ENCODE measurements at regions not wholly inside any gene's neighbourhood (a gene's known extent, or its start where the extent isn't known, plus 50 kb on each side); places are given as distances from the start of the nearest gene placed in this dataset.

GRCh38 chr3:82671466-82671865, 910.0 kb upstream of the GBE1 start:
- no peak for ATAC-seq
- TF ChIP-seq TOX (CRISPR knock-in tag; IDR thresholded peaks at IDR 0.05; ENCODE audit: borderline replicate concordance) (no peak), ZNF565 (CRISPR knock-in tag; conservative IDR thresholded peaks at IDR 0.05; ENCODE audit: low read depth) (no peak), GLIS3 (CRISPR knock-in tag; IDR thresholded peaks at IDR 0.05) (no peak), CSDC2 (CRISPR knock-in tag; IDR thresholded peaks at IDR 0.05) (no peak), ZFP30 (CRISPR knock-in tag; IDR thresholded peaks at IDR 0.05) (no peak), ESRRG (CRISPR knock-in tag; IDR thresholded peaks at IDR 0.05) (no peak), TCF4 (CRISPR knock-in tag; IDR thresholded peaks at IDR 0.05; ENCODE audit: borderline replicate concordance) (no peak), BACH2 (CRISPR knock-in tag; IDR thresholded peaks at IDR 0.05; ENCODE audit: borderline replicate concordance) (no peak), POU6F1 (CRISPR knock-in tag; IDR thresholded peaks at IDR 0.05; ENCODE audit: borderline replicate concordance, low read depth) (no peak), ZNF8 (CRISPR knock-in tag; IDR thresholded peaks at IDR 0.05) (no peak), ZNF70 (CRISPR knock-in tag; IDR thresholded peaks at IDR 0.05) (no peak), ZC3H10 (CRISPR knock-in tag; IDR thresholded peaks at IDR 0.05) (no peak), ARNTL (CRISPR knock-in tag; IDR thresholded peaks at IDR 0.05; ENCODE audit: borderline replicate concordance, low read depth) (no peak)

DNA sequence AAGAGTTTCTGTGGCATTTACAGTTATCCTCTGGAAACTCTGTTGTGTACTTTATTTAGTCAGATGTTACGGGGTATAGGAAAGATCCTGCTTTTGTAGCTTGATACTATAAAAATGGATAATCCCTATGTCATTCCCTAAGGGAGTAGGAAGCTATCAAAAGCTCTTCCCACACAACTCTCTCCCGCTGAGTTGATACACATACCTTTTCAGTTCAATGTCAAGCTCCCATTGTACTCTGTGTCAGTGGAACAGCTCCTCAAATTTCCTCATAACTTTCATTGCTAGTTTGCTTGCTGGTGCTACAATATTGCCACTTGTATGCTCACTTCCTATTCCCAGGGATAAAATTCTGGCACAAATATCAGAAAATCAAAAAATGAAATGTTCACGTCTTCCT, 893.3 kb upstream of the GBE1 start:
- TF ChIP-seq CSDC2 (CRISPR knock-in tag; IDR thresholded peaks at IDR 0.05) (no peak), TSHZ2 (CRISPR knock-in tag; IDR thresholded peaks at IDR 0.05) (no peak), ESRRG (CRISPR knock-in tag; IDR thresholded peaks at IDR 0.05) (no peak), ZNF565 (CRISPR knock-in tag; conservative IDR thresholded peaks at IDR 0.05; ENCODE audit: low read depth) (no peak), BACH2 (CRISPR knock-in tag; IDR thresholded peaks at IDR 0.05; ENCODE audit: borderline replicate concordance) (no peak), SNAI2 (CRISPR knock-in tag; IDR thresholded peaks at IDR 0.05) (no peak), GLIS3 (CRISPR knock-in tag; IDR thresholded peaks at IDR 0.05) (no peak), ZNF8 (CRISPR knock-in tag; IDR thresholded peaks at IDR 0.05) (no peak), ZC3H10 (CRISPR knock-in tag; IDR thresholded peaks at IDR 0.05) (no peak), POU6F1 (CRISPR knock-in tag; IDR thresholded peaks at IDR 0.05; ENCODE audit: borderline replicate concordance, low read depth) (no peak), ARNTL (CRISPR knock-in tag; IDR thresholded peaks at IDR 0.05; ENCODE audit: borderline replicate concordance, low read depth) (no peak), TCF4 (CRISPR knock-in tag; IDR thresholded peaks at IDR 0.05; ENCODE audit: borderline replicate concordance) (no peak), ZFP30 (CRISPR knock-in tag; IDR thresholded peaks at IDR 0.05) (no peak)
- TF ChIP-seq, protein P1, sequence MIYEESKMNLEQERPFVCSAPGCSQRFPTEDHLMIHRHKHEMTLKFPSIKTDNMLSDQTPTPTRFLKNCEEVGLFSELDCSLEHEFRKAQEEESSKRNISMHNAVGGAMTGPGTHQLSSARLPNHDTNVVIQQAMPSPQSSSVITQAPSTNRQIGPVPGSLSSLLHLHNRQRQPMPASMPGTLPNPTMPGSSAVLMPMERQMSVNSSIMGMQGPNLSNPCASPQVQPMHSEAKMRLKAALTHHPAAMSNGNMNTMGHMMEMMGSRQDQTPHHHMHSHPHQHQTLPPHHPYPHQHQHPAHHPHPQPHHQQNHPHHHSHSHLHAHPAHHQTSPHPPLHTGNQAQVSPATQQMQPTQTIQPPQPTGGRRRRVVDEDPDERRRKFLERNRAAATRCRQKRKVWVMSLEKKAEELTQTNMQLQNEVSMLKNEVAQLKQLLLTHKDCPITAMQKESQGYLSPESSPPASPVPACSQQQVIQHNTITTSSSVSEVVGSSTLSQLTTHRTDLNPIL (CRISPR knock-in tag; IDR thresholded peaks at IDR 0.05; ENCODE audit: low read depth) = no peak
- no peak for ATAC-seq

DNA sequence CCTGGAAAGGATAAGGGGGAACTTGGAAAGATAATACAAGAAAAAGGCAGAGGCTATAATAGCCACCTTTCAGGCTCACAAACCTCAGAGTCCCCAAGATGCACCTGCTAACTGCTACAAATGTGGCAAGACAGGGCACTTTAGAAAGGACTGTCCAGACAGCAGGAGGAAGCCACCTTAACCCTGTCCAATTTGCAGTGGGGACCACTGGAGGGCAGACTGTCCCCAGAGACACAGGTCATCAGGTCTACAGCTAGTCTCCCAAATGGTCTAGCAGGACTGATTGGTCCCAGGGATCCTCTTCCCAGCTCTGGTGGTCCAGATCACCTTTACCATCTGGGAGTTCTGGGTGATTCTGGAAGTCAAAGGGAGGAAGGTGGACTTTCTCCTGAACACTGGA, 882.5 kb upstream of the GBE1 start:
- ATAC-seq = no peak
- TF ChIP-seq TCF4 (CRISPR knock-in tag; IDR thresholded peaks at IDR 0.05; ENCODE audit: borderline replicate concordance) = no peak
- TF ChIP-seq, protein P1 (CRISPR knock-in tag; IDR thresholded peaks at IDR 0.05; ENCODE audit: low read depth) = no peak
- no peak for TF ChIP-seq GLIS3 (CRISPR knock-in tag; IDR thresholded peaks at IDR 0.05)
- no peak for TF ChIP-seq ZNF70 (CRISPR knock-in tag; IDR thresholded peaks at IDR 0.05)
- no peak for TF ChIP-seq CSDC2 (CRISPR knock-in tag; IDR thresholded peaks at IDR 0.05)
- no peak for TF ChIP-seq ZNF8 (CRISPR knock-in tag; IDR thresholded peaks at IDR 0.05)
- TF ChIP-seq POU6F1 (CRISPR knock-in tag; IDR thresholded peaks at IDR 0.05; ENCODE audit: borderline replicate concordance, low read depth) = no peak
- no peak for TF ChIP-seq BACH2 (CRISPR knock-in tag; IDR thresholded peaks at IDR 0.05; ENCODE audit: borderline replicate concordance)
- no peak for TF ChIP-seq TSHZ2 (CRISPR knock-in tag; IDR thresholded peaks at IDR 0.05)
- TF ChIP-seq PPARA (CRISPR knock-in tag; IDR thresholded peaks at IDR 0.05; ENCODE audit: borderline replicate concordance) = no peak
- no peak for TF ChIP-seq ZFP3 (CRISPR knock-in tag; IDR thresholded peaks at IDR 0.05)
- TF ChIP-seq PATZ1 (CRISPR knock-in tag; IDR thresholded peaks at IDR 0.05; ENCODE audit: borderline replicate concordance) = no peak
- no peak for TF ChIP-seq ESRRG (CRISPR knock-in tag; IDR thresholded peaks at IDR 0.05)
- no peak for TF ChIP-seq ISL1 (CRISPR knock-in tag; IDR thresholded peaks at IDR 0.05)
